ENCODE measurements at regions not wholly inside any gene's neighbourhood (a gene's known extent, or its start where the extent isn't known, plus 50 kb on each side); places are given as distances from the start of the nearest gene placed in this dataset.

- TF ChIP-seq EZH2 (IDR thresholded peaks at IDR 0.05) (no peak), REST (IDR thresholded peaks at IDR 0.05; ENCODE audit: low read depth) (no peak), POLR2A (IDR thresholded peaks at IDR 0.05; ENCODE audit: borderline replicate concordance, extremely low read depth, insufficient read depth, insufficient read length) (no peak), POLR2AphosphoS5 (IDR thresholded peaks at IDR 0.05; ENCODE audit: low read depth, low read length) (no peak), EZH2phosphoT487 (IDR thresholded peaks at IDR 0.05; ENCODE audit: borderline replicate concordance) (no peak), JUND (IDR thresholded peaks at IDR 0.05) (no peak), EGR1 (IDR thresholded peaks at IDR 0.05; ENCODE audit: low read depth) (no peak)
- TF ChIP-seq, protein P1, sequence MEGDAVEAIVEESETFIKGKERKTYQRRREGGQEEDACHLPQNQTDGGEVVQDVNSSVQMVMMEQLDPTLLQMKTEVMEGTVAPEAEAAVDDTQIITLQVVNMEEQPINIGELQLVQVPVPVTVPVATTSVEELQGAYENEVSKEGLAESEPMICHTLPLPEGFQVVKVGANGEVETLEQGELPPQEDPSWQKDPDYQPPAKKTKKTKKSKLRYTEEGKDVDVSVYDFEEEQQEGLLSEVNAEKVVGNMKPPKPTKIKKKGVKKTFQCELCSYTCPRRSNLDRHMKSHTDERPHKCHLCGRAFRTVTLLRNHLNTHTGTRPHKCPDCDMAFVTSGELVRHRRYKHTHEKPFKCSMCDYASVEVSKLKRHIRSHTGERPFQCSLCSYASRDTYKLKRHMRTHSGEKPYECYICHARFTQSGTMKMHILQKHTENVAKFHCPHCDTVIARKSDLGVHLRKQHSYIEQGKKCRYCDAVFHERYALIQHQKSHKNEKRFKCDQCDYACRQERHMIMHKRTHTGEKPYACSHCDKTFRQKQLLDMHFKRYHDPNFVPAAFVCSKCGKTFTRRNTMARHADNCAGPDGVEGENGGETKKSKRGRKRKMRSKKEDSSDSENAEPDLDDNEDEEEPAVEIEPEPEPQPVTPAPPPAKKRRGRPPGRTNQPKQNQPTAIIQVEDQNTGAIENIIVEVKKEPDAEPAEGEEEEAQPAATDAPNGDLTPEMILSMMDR (IDR thresholded peaks at IDR 0.05 in 2 of 3, conservative IDR thresholded peaks at IDR 0.05 in 1 of 3; ENCODE audit: borderline replicate concordance in 1 of 3, insufficient read depth in 1 of 3, low read depth in 2 of 3, low read length in 2 of 3), result no peak
Measured at GRCh38 chr1:233561708-233562426, 52.0 kb upstream of the KCNK1 start.
